DOHH2 (cell line): ENCODE measurements at regions not wholly inside any gene's neighbourhood (a gene's known extent, or its start where the extent isn't known, plus 50 kb on each side); places are given as distances from the start of the nearest gene placed in this dataset.

ENCODE experiments used
- CTCF ChIP-seq: fragments of 200-600 bp; sonication (generic); IDR thresholded peaks from one replicate; pipeline ENCODE4 v1.5.1; 2014; ENCODE audit warnings: antibody characterized with exemption, mild to moderate bottlenecking, low read depth, low read length; ENCODE audit not compliant: poor library complexity, severe bottlenecking
- EZH2phosphoT487 ChIP-seq: fragments of 200-600 bp; sonication (generic); IDR thresholded peaks from 2 replicates; pipeline ENCODE4 v1.6.1; 2017; ENCODE audit warnings: borderline replicate concordance, mild to moderate bottlenecking, antibody characterized with exemption, low read length, moderate library complexity, mixed read lengths

GRCh38 chr1:79472067-79472656 lies 465.6 kb upstream of the ADGRL4 start:
- TF ChIP-seq EZH2phosphoT487 (no peak), CTCF (no peak)
